Sigmoid colon (tissue), 6 donors: ENCODE measurements at regions not wholly inside any gene's neighbourhood (a gene's known extent, or its start where the extent isn't known, plus 50 kb on each side); places are given as distances from the start of the nearest gene placed in this dataset.

Source experiments
- DNase-seq: peaks from one replicate; pipeline ENCODE4 v3.0.0-alpha.2; 2019
- H3K27ac ChIP-seq, 4 donors: fragments of 200-600 bp; sonication (generic); one replicate each; pipeline ENCODE4 v1.5.1; 2016 to 2019; ENCODE audit warnings: mild to moderate bottlenecking in 1 of 4
- H3K27me3 ChIP-seq, 3 donors: fragments of 200-600 bp; sonication (generic); one replicate each; pipeline ENCODE4 v1.5.1; 2019; ENCODE audit warnings: mild to moderate bottlenecking in 1 of 3
- H3K36me3 ChIP-seq, 4 donors: fragments of 200-600 bp; sonication (generic); one replicate each; pipeline ENCODE4 v1.5.1; 2016 to 2019
- H3K4me1 ChIP-seq, 4 donors: fragments of 200-600 bp; sonication (generic); one replicate each; pipeline ENCODE4 v1.5.1; 2017 to 2019
- H3K4me3 ChIP-seq, 4 donors: fragments of 200-600 bp; sonication (generic); one replicate each; pipeline ENCODE4 v1.5.1; 2017 to 2019; ENCODE audit warnings: mild to moderate bottlenecking in 2 of 4, moderate library complexity in 1 of 4
- H3K9me3 ChIP-seq, 4 donors: fragments of 200-600 bp in 3 of 4; sonication (generic) in 3 of 4; one replicate each; pipeline versions ENCODE4 v1.5.1 to v1.6.1; 2013 to 2019
- CTCF ChIP-seq, 4 experiments: fragments of 450-650 bp in 3 of 4; fragments of 200-600 bp in 1 of 4; IDR thresholded peaks; one replicate each; pipeline ENCODE4 v1.5.1; 2016 to 2019; ENCODE audit warnings: antibody characterized with exemption in 4 of 4, mild to moderate bottlenecking in 3 of 4, moderate library complexity in 2 of 4
- EP300 ChIP-seq, 4 donors: sonication (generic); formaldehyde crosslinking; IDR thresholded peaks; one replicate each; pipeline ENCODE4 v1.6.1; 2017; ENCODE audit warnings: antibody characterized with exemption in 4 of 4
- POLR2A ChIP-seq, 2 donors: fragments of 450-650 bp; IDR thresholded peaks; one replicate each; pipeline ENCODE4 v1.6.1; 2016; ENCODE audit warnings: antibody characterized with exemption in 2 of 2, mild to moderate bottlenecking in 2 of 2, moderate library complexity in 2 of 2
- POLR2AphosphoS5 ChIP-seq, 4 donors: sonication (generic); formaldehyde crosslinking; IDR thresholded peaks; one replicate each; pipeline ENCODE4 v1.6.1; 2017; ENCODE audit warnings: antibody characterized with exemption in 4 of 4
- WGBS, 2 donors: extraction: QIAGEN DNeasy Blood & Tissue Kit; methylation state at CpG; one replicate each; pipeline ENCODE4 v1.1.7; 2013; 5-methylcytosine and 5-hydroxymethylcytosine counted together
- intact Hi-C: fragments of 100-400 bp; cut with DNase I; formaldehyde crosslinking; loops from one replicate; pipeline ENCODE4 v1.15.1; 2023
- donor health status: healthy with polysubstance abuse.
- donor health status: healthy.

GRCh38 chr9:135315572-135315971 lies 164.0 kb upstream of the PPP1R26 start:
- intact Hi-C loops = no loop called here

GRCh38 chr9:135320331-135320730 lies 159.3 kb upstream of the PPP1R26 start:
- 88 to 91% methylated on average over 6 of the region's 6 CpGs for WGBS, 2 donors
- intact Hi-C loops = no loop called here
- H3K4me3 ChIP-seq = no peak overlapping the region
- H3K27me3 ChIP-seq = peaks cover 0 to 20% (median 0%) of the 10 kb centered on the region in 3 donors
- no peak overlapping the region for H3K27ac ChIP-seq
- TF ChIP-seq CTCF (IDR thresholded peaks at IDR 0.05) (no peak), EP300 (IDR thresholded peaks at IDR 0.05) (no peak), POLR2AphosphoS5 (IDR thresholded peaks at IDR 0.05) (no peak), POLR2A (IDR thresholded peaks at IDR 0.05) (no peak)
- peaks cover 0 to 7% (median 0%) of the 10 kb centered on the region in 4 donors for H3K9me3 ChIP-seq
- H3K4me1 ChIP-seq = no peaks in the 10 kb centered on the region
- no peak for DNase-seq
- H3K36me3 ChIP-seq = no peaks in the 10 kb centered on the region

More at GRCh38 chr9:135315572-135315971, 164.0 kb upstream of the PPP1R26 start:
- 92 to 93% methylated on average over 9 of the region's 9 CpGs for WGBS, 2 donors
- Histone ChIP-seq H3K4me3 (no peak overlapping the region), H3K36me3 (no peaks in the 10 kb centered on the region), H3K4me1 (no peaks in the 10 kb centered on the region), H3K9me3 (peaks cover 3 to 7% (median 5%) of the 10 kb centered on the region in 4 donors), H3K27ac (no peak overlapping the region), H3K27me3 (peaks cover 0 to 6% (median 0%) of the 10 kb centered on the region in 3 donors)
- TF ChIP-seq EP300 (IDR thresholded peaks at IDR 0.05) = no peak
- no peak for TF ChIP-seq POLR2A (IDR thresholded peaks at IDR 0.05)
- no peak for TF ChIP-seq CTCF (IDR thresholded peaks at IDR 0.05)
- no peak for TF ChIP-seq POLR2AphosphoS5 (IDR thresholded peaks at IDR 0.05)
- no peak for DNase-seq

- no peaks in the 10 kb centered on the region for H3K36me3 ChIP-seq
- peaks cover 0 to 7% (median 0%) of the 10 kb centered on the region in 4 donors for H3K9me3 ChIP-seq
- peaks cover 0 to 26% (median 0%) of the 10 kb centered on the region in 3 donors for H3K27me3 ChIP-seq
- intact Hi-C loops = no loop called here
- no peaks in the 10 kb centered on the region for H3K4me1 ChIP-seq
- DNase-seq = no peak
- H3K27ac ChIP-seq = no peak overlapping the region
- TF ChIP-seq POLR2AphosphoS5 (IDR thresholded peaks at IDR 0.05) = no peak
- TF ChIP-seq CTCF (IDR thresholded peaks at IDR 0.05) = no peak
- no peak for TF ChIP-seq EP300 (IDR thresholded peaks at IDR 0.05)
- TF ChIP-seq POLR2A (IDR thresholded peaks at IDR 0.05) = no peak
- H3K4me3 ChIP-seq = no peak overlapping the region
- WGBS, 2 donors = 76 to 79% methylated on average over 6 of the region's 6 CpGs
Measured at GRCh38 chr9:135320943-135321342, 158.6 kb upstream of the PPP1R26 start.

- Histone ChIP-seq H3K4me3 (no peak overlapping the region), H3K27me3 (peaks cover 0 to 31% (median 0%) of the 10 kb centered on the region in 3 donors), H3K9me3 (peaks cover 0 to 7% (median 0%) of the 10 kb centered on the region in 4 donors), H3K36me3 (no peaks in the 10 kb centered on the region), H3K27ac (no peak overlapping the region), H3K4me1 (no peaks in the 10 kb centered on the region)
- 57 to 76% methylated on average over 4 of the region's 4 CpGs for WGBS, 2 donors
- intact Hi-C loops = no loop called here
- DNase-seq = no peak
- TF ChIP-seq CTCF (IDR thresholded peaks at IDR 0.05) = no peak
- no peak for TF ChIP-seq EP300 (IDR thresholded peaks at IDR 0.05)
- TF ChIP-seq POLR2A (IDR thresholded peaks at IDR 0.05) = no peak
- no peak for TF ChIP-seq POLR2AphosphoS5 (IDR thresholded peaks at IDR 0.05)
Measured at GRCh38 chr9:135321580-135321979, 158.0 kb upstream of the PPP1R26 start.

GRCh38 chr9:135324329-135324728 lies 155.3 kb upstream of the PPP1R26 start:
- Histone ChIP-seq H3K27ac (no peak overlapping the region), H3K36me3 (no peaks in the 10 kb centered on the region), H3K9me3 (peaks cover 0 to 7% (median under 1%) of the 10 kb centered on the region in 4 donors), H3K4me3 (no peak overlapping the region), H3K27me3 (peaks cover 0 to 50% (median 0%) of the 10 kb centered on the region in 3 donors), H3K4me1 (no peaks in the 10 kb centered on the region)
- intact Hi-C loops = no loop called here
- DNase-seq = no peak
- no peak for TF ChIP-seq POLR2AphosphoS5 (IDR thresholded peaks at IDR 0.05)
- no peak for TF ChIP-seq EP300 (IDR thresholded peaks at IDR 0.05)
- no peak for TF ChIP-seq POLR2A (IDR thresholded peaks at IDR 0.05)
- TF ChIP-seq CTCF (IDR thresholded peaks at IDR 0.05) = no peak
- WGBS, 2 donors = 74 to 86% methylated on average over 6 of the region's 6 CpGs
